ENCODE measurements at regions not wholly inside any gene's neighbourhood (a gene's known extent, or its start where the extent isn't known, plus 50 kb on each side); places are given as distances from the start of the nearest gene placed in this dataset.

- TF ChIP-seq CTCF (IDR thresholded peaks at IDR 0.05) (no peak), POLR2A (IDR thresholded peaks at IDR 0.05) (no peak)
Measured at GRCh38 chr6:8352335-8352965, 82.9 kb downstream of the SLC35B3 start.

Measured in uterus (tissue), 2 donors.